A549 (cell line): ENCODE measurements at regions not wholly inside any gene's neighbourhood (a gene's known extent, or its start where the extent isn't known, plus 50 kb on each side); places are given as distances from the start of the nearest gene placed in this dataset.
A peak's percentile ranks its signal among the peaks of the same experiment; 100 is the strongest.

Source experiments
- ATAC-seq, 2 experiments: fragments of 200-7000 bp in 1 of 2; fragments of >200 bp in 1 of 2; cut with Nextera tagmentation in 1 of 2; cut with Tn5 transposase in 1 of 2; 3 replicates each; pipeline versions ENCODE4 v1.8.0 to v1.9.1; 2018 to 2020; ENCODE audit warnings: mild to moderate bottlenecking in 1 of 2, moderate library complexity in 1 of 2
- CTCF ChIA-PET: fragments of 300-600 bp; sonication (Branson Sonifier 250); formaldehyde crosslinking; extraction: SDS; loops from one replicate; lab custom pipeline; 2021; ENCODE audit warnings: antibody characterized with exemption, inconsistent platforms; lab: Yijun Ruan, JAX
- POLR2A ChIA-PET: fragments of 350-600 bp; formaldehyde crosslinking; extraction: SDS; loops from one replicate; lab custom pipeline; 2021; ENCODE audit warnings: antibody characterized with exemption, inconsistent platforms; lab: Yijun Ruan, JAX
- DNase-seq, 2 experiments: peaks; one replicate each; pipeline versions ENCODE4 v3.0.0 to v3.0.0-alpha.2; 2011 to 2016; ENCODE audit warnings: low read depth in 1 of 2, low spot score in 1 of 2
- FAIRE-seq: peaks from 2 replicates; lab custom pipeline; 2011; peaks lifted over from hg19 to GRCh38; lab: Jason Lieb, UNC
- H3K27ac ChIP-seq, 2 experiments: fragments of >200 bp; sonication (Bioruptor Twin); formaldehyde crosslinking; 3 replicates each; pipeline ENCODE4 v1.5.1; 2016 to 2017
- H3K4me1 ChIP-seq: fragments of >200 bp; sonication (Bioruptor Twin); formaldehyde crosslinking; 3 replicates; pipeline ENCODE4 v1.6.1; 2016
- H3K4me2 ChIP-seq: fragments of >200 bp; sonication (Bioruptor Twin); formaldehyde crosslinking; 3 replicates; pipeline ENCODE4 v1.6.1; 2016
- H3K4me3 ChIP-seq: fragments of >200 bp; sonication (Bioruptor Twin); formaldehyde crosslinking; 3 replicates; pipeline ENCODE4 v1.5.1; 2016
- H3K9me3 ChIP-seq: fragments of >200 bp; sonication (Bioruptor Twin); formaldehyde crosslinking; 3 replicates; pipeline ENCODE4 v1.6.1; 2016
- BHLHE40 ChIP-seq: IDR thresholded peaks from 2 replicates; pipeline ENCODE4 v1.6.1; 2012; ENCODE audit warnings: low read depth, low read length, inconsistent platforms
- CBX2 ChIP-seq: fragments of 200-600 bp; sonication (generic); IDR thresholded peaks from 2 replicates; pipeline ENCODE4 v1.6.1; 2016; ENCODE audit warnings: low read depth, mild to moderate bottlenecking, borderline replicate concordance
- CEBPB ChIP-seq, 2 experiments: fragments of >200 bp in 1 of 2; sonication (Bioruptor Twin) in 1 of 2; formaldehyde crosslinking in 1 of 2; IDR thresholded peaks; 2 replicates each; pipeline ENCODE4 v1.6.1; 2012 to 2016
- CHD4 ChIP-seq: fragments of 200-600 bp; sonication (generic); IDR thresholded peaks from 2 replicates; pipeline ENCODE4 v1.6.1; 2016; ENCODE audit warnings: antibody characterized with exemption, mild to moderate bottlenecking, borderline replicate concordance
- E2F6 ChIP-seq: IDR thresholded peaks from 2 replicates; pipeline ENCODE4 v1.6.1; 2012; ENCODE audit warnings: low read depth, borderline replicate concordance
- EHF ChIP-seq: fragments of 250-450 bp; sonication (Bioruptor Pico); IDR thresholded peaks from 2 replicates; pipeline ENCODE4 v1.5.0; 2020; ENCODE audit warnings: mild to moderate bottlenecking
- EP300 ChIP-seq, 2 experiments: fragments of >200 bp; sonication (Bioruptor Twin); formaldehyde crosslinking; IDR thresholded peaks; 2 replicates in 1 of 2; 3 replicates in 1 of 2; pipeline ENCODE4 v1.6.1; 2016 to 2017
- FOSB ChIP-seq: fragments of 250-450 bp; sonication (Bioruptor Pico); IDR thresholded peaks from 2 replicates; pipeline ENCODE4 v1.5.0; 2020; ENCODE audit warnings: mild to moderate bottlenecking, moderate library complexity
- HDAC2 ChIP-seq: fragments of 200-600 bp; sonication (generic); IDR thresholded peaks from 2 replicates; pipeline ENCODE4 v1.6.1; 2016
- JUN ChIP-seq, 2 experiments: fragments of >200 bp; sonication (Bioruptor Twin); formaldehyde crosslinking; IDR thresholded peaks; 2 replicates in 1 of 2; 3 replicates in 1 of 2; pipeline ENCODE4 v1.6.1; 2016 to 2017
- MAFK ChIP-seq: fragments of 450-650 bp; IDR thresholded peaks from 2 replicates; pipeline ENCODE4 v1.6.1; 2014; ENCODE audit not compliant: partially characterized antibody
- NFE2L2 ChIP-seq: fragments of 150-350 bp; conservative IDR thresholded peaks from 2 replicates; pipeline ENCODE4 v1.6.1; 2014; ENCODE audit warnings: low read length
- NR3C1 ChIP-seq: fragments of >200 bp; sonication (Bioruptor Twin); formaldehyde crosslinking; IDR thresholded peaks from 3 replicates; pipeline ENCODE4 v1.6.1; 2017
- PHF8 ChIP-seq: fragments of 200-600 bp; sonication (generic); IDR thresholded peaks from 2 replicates; pipeline ENCODE4 v1.6.1; 2016; ENCODE audit warnings: low read depth, mild to moderate bottlenecking, antibody characterized with exemption, moderate library complexity, borderline replicate concordance
- RAD21 ChIP-seq, 2 experiments: fragments of >200 bp in 1 of 2; sonication (Bioruptor Twin) in 1 of 2; formaldehyde crosslinking in 1 of 2; IDR thresholded peaks in 1 of 2; conservative IDR thresholded peaks in 1 of 2; 2 replicates in 1 of 2; 3 replicates in 1 of 2; pipeline ENCODE4 v1.6.1; 2012 to 2018; ENCODE audit warnings: inconsistent platforms in 1 of 2
- REST ChIP-seq: fragments of 200-600 bp; sonication (generic); IDR thresholded peaks from 2 replicates; pipeline ENCODE4 v1.6.1; 2016; ENCODE audit warnings: antibody characterized with exemption, mild to moderate bottlenecking, moderate library complexity
- SMC3 ChIP-seq: fragments of >200 bp; sonication (Bioruptor Twin); formaldehyde crosslinking; IDR thresholded peaks from 3 replicates; pipeline ENCODE4 v1.6.1; 2018; ENCODE audit warnings: inconsistent platforms
- USF2 ChIP-seq: fragments of 450-650 bp; IDR thresholded peaks from 2 replicates; pipeline ENCODE4 v1.6.1; 2014; ENCODE audit warnings: antibody characterized with exemption
- ZC3H11A ChIP-seq: fragments of 450-650 bp; IDR thresholded peaks from 2 replicates; pipeline ENCODE4 v1.6.1; 2014; ENCODE audit warnings: antibody characterized with exemption, mild to moderate bottlenecking
- WGBS: methylation state at CpG from one replicate; pipeline ENCODE4 v1.1.6; 2017; ENCODE audit errors: missing lambda C conversion rate; 5-methylcytosine and 5-hydroxymethylcytosine counted together
- TF ChIP-seq, protein P1 (sequence below): IDR thresholded peaks from 2 replicates; pipeline ENCODE4 v1.6.1; 2012

- no peak for TF ChIP-seq EHF (CRISPR knock-in tag)
- TF ChIP-seq CEBPB (IDR thresholded peaks at IDR 0.05), result peak in 1 of 2 experiments; percentile 40; a peak in 1 of 4 replicates
- TF ChIP-seq FOSB, result no peak
- peak; percentile 32 to 62; a peak in 3 of 5 replicates for TF ChIP-seq EP300 (IDR thresholded peaks at IDR 0.05)
- TF ChIP-seq HDAC2, result no peak
- peak; percentile 31 to 42; a peak in 4 of 5 replicates for TF ChIP-seq RAD21 (conservative IDR thresholded peaks at IDR 0.05 in 1 of 2, IDR thresholded peaks at IDR 0.05 in 1 of 2)
- TF ChIP-seq JUN (IDR thresholded peaks at IDR 0.05), result peak; percentile 35 to 66; a peak in 4 of 5 replicates
- no peak for TF ChIP-seq REST
- no peak for TF ChIP-seq NR3C1
- TF ChIP-seq, protein P1, sequence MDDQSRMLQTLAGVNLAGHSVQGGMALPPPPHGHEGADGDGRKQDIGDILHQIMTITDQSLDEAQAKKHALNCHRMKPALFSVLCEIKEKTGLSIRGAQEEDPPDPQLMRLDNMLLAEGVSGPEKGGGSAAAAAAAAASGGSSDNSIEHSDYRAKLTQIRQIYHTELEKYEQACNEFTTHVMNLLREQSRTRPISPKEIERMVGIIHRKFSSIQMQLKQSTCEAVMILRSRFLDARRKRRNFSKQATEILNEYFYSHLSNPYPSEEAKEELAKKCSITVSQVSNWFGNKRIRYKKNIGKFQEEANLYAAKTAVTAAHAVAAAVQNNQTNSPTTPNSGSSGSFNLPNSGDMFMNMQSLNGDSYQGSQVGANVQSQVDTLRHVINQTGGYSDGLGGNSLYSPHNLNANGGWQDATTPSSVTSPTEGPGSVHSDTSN, result no peak
Observed at GRCh38 chr10:29120216-29120615, 168.7 kb upstream of the LYZL1 start (continued).

- Histone ChIP-seq H3K9me3 (0 out of 3 replicates have a peak, but pooled peaks cover 4% of the 10 kb centered on the region), H3K4me2 (no peak overlapping the region), H3K4me3 (no peak overlapping the region)
- 89% methylated on average over 6 of the region's 6 CpGs for WGBS
- ATAC-seq, result no peak
- CTCF ChIA-PET, result no interaction called here
- TF ChIP-seq JUN (IDR thresholded peaks at IDR 0.05) (no peak), USF2 (no peak), FOSB (no peak), EP300 (IDR thresholded peaks at IDR 0.05) (no peak), E2F6 (no peak), CHD4 (no peak), ZC3H11A (no peak), MAFK (no peak), SMC3 (no peak), CEBPB (IDR thresholded peaks at IDR 0.05) (no peak), NFE2L2 (no peak), PHF8 (no peak), HDAC2 (no peak), CBX2 (no peak), BHLHE40 (no peak)
- TF ChIP-seq, protein P1, result no peak
- TF ChIP-seq, all 56 proteins: peak for 0
- FAIRE-seq (no peak), DNase-seq (no peak)
- POLR2A ChIA-PET, result no interaction called here
- Histone ChIP-seq H3K27ac (0 out of 6 replicates have a peak overlapping the region, but pooled peaks of 1 of the 2 experiments have one; percentile 1), H3K4me1 (peaks cover 29% of the 10 kb centered on the region)
Observed at GRCh38 chr10:29124864-29125263, 164.0 kb upstream of the LYZL1 start.
